HepG2 (cell line): ENCODE measurements at regions not wholly inside any gene's neighbourhood (a gene's known extent, or its start where the extent isn't known, plus 50 kb on each side); places are given as distances from the start of the nearest gene placed in this dataset.

ENCODE experiments used
- ATAC-seq: fragments of 200-7000 bp; cut with Tn5 transposase; 3 replicates; pipeline ENCODE4 v1.9.1; 2020; ENCODE audit warnings: mild to moderate bottlenecking, moderate library complexity
- BruUV-seq: library from RNA; stranded (reverse); fragments of 400-500 nt; replicated peaks from 2 replicates; lab custom pipeline; 2021; lab: Mats Ljungman, UMichigan
- CTCF ChIA-PET: fragments of 300-600 bp; formaldehyde crosslinking; extraction: SDS; loops from one replicate; lab custom pipeline; 2021; ENCODE audit warnings: low total read pairs, inconsistent platforms, low intra/inter-chr PET ratio; lab: Yijun Ruan, JAX
- POLR2A ChIA-PET: fragments of 350-600 bp; sonication (Branson Sonifier 250); formaldehyde crosslinking; loops from one replicate; lab custom pipeline; 2020; ENCODE audit warnings: antibody characterized with exemption, inconsistent platforms; lab: Yijun Ruan, JAX
- DNase-seq: peaks from one replicate; pipeline ENCODE4 v3.0.0-alpha.2; 2015; ENCODE audit warnings: low spot score
- FAIRE-seq: peaks from 3 replicates; lab custom pipeline; 2011; peaks lifted over from hg19 to GRCh38; lab: Jason Lieb, UNC
- H2AFZ ChIP-seq: one replicate; pipeline ENCODE4 v1.6.1; 2011; ENCODE audit warnings: low read length, inconsistent platforms
- H3K27ac ChIP-seq: fragments of 300-600 bp; 3 replicates; pipeline ENCODE4 v1.8.0; 2011; ENCODE audit warnings: mixed run types, mild to moderate bottlenecking, mixed read lengths, low read length, inconsistent platforms; ENCODE audit not compliant: insufficient read depth; ENCODE audit errors: extremely low read length
- H3K27me3 ChIP-seq, 2 experiments: fragments of 200-600 bp in 1 of 2; 2 replicates in 1 of 2; 3 replicates in 1 of 2; pipeline versions ENCODE4 v1.6.0 to v1.8.0; 2011; ENCODE audit warnings: low read length in 2 of 2, mild to moderate bottlenecking in 2 of 2, moderate library complexity in 2 of 2, inconsistent platforms in 1 of 2; ENCODE audit not compliant: insufficient read depth in 2 of 2, control insufficient read depth in 1 of 2
- H3K36me3 ChIP-seq, 2 experiments: fragments of 200-600 bp in 1 of 2; replicated peaks in 1 of 2; 2 replicates in 1 of 2; 3 replicates in 1 of 2; pipeline versions ENCODE4 v1.5.1 to v1.8.0; 2011; ENCODE audit warnings: low read length in 2 of 2, inconsistent platforms in 1 of 2; ENCODE audit not compliant: insufficient read depth in 2 of 2, control insufficient read depth in 1 of 2
- H3K4me1 ChIP-seq: 2 replicates; pipeline ENCODE4 v1.5.1; 2012; ENCODE audit warnings: low read length, inconsistent platforms; ENCODE audit not compliant: insufficient read depth
- H3K4me2 ChIP-seq: 2 replicates; pipeline ENCODE4 v1.6.0; 2011; ENCODE audit warnings: low read depth, low read length, inconsistent platforms
- H3K4me3 ChIP-seq, 3 experiments: fragments of 200-600 bp in 1 of 3; sonication (generic), shearing (Covaris generic) in 1 of 3; replicated peaks in 1 of 3; 2 replicates each; pipeline ENCODE4 v1.5.1; 2011 to 2016; ENCODE audit warnings: low read length in 3 of 3, inconsistent platforms in 2 of 3, low read depth in 2 of 3, mild to moderate bottlenecking in 2 of 3, control low read depth in 1 of 3, mixed read lengths in 1 of 3; ENCODE audit not compliant: insufficient read depth in 1 of 3
- H3K79me2 ChIP-seq: one replicate; pipeline ENCODE4 v1.6.1; 2011; ENCODE audit warnings: low read length, inconsistent platforms; ENCODE audit not compliant: insufficient read depth
- H3K9ac ChIP-seq: 2 replicates; pipeline ENCODE4 v1.6.0; 2011; ENCODE audit warnings: mild to moderate bottlenecking, low read depth, low read length, inconsistent platforms; ENCODE audit not compliant: insufficient read depth
- H3K9me3 ChIP-seq: 2 replicates; pipeline ENCODE4 v1.5.1; 2012; ENCODE audit warnings: mild to moderate bottlenecking, low read length
- H4K20me1 ChIP-seq: 2 replicates; pipeline ENCODE4 v1.6.0; 2011; ENCODE audit warnings: inconsistent platforms, mild to moderate bottlenecking, low read length, moderate library complexity; ENCODE audit not compliant: insufficient read depth
- BCL3 ChIP-seq: sonication (generic); formaldehyde crosslinking; IDR thresholded peaks from 2 replicates; pipeline ENCODE4 v1.5.1; 2020; ENCODE audit warnings: mild to moderate bottlenecking, missing genetic modification reagents, moderate library complexity
- CC2D1A ChIP-seq: sonication (generic); formaldehyde crosslinking; IDR thresholded peaks from 2 replicates; pipeline ENCODE4 v1.8.1; 2023; ENCODE audit warnings: mild to moderate bottlenecking, missing genetic modification reagents
- CEBPG ChIP-seq: IDR thresholded peaks from 2 replicates; pipeline ENCODE4 v1.6.1; 2016
- CSRNP2 ChIP-seq: sonication (generic); formaldehyde crosslinking; conservative IDR thresholded peaks from 2 replicates; pipeline ENCODE4 v1.8.0; 2022; ENCODE audit warnings: low read depth, missing genetic modification reagents
- IRF9 ChIP-seq: sonication (generic); formaldehyde crosslinking; IDR thresholded peaks from 2 replicates; pipeline ENCODE4 v1.8.0; 2022; ENCODE audit warnings: missing genetic modification reagents, mild to moderate bottlenecking, borderline replicate concordance
- MAFK ChIP-seq, 2 experiments: IDR thresholded peaks in 1 of 2; conservative IDR thresholded peaks in 1 of 2; 2 replicates each; pipeline ENCODE4 v1.6.1; 2011; ENCODE audit warnings: improper control_type of control experiment in 2 of 2, low read length in 2 of 2
- MIER2 ChIP-seq: IDR thresholded peaks from 2 replicates; pipeline ENCODE4 v1.6.1; 2016; ENCODE audit warnings: missing biosample characterization, missing genetic modification reagents
- NFRKB ChIP-seq: fragments of 450-650 bp; IDR thresholded peaks from 2 replicates; pipeline ENCODE4 v1.6.1; 2017
- ZFP82 ChIP-seq: sonication (generic); formaldehyde crosslinking; IDR thresholded peaks from 2 replicates; pipeline ENCODE4 v1.5.1; 2020; ENCODE audit warnings: mild to moderate bottlenecking, missing genetic modification reagents, borderline replicate concordance
- ZNF768 ChIP-seq: sonication (generic); formaldehyde crosslinking; IDR thresholded peaks from 2 replicates; pipeline ENCODE4 v1.4.0; 2020; ENCODE audit warnings: missing genetic modification reagents
- WGBS: methylation state at CpG from one replicate; pipeline ENCODE4 v1.1.6; 2017; ENCODE audit warnings: low lambda C conversion rate; 5-methylcytosine and 5-hydroxymethylcytosine counted together
- in situ Hi-C: cut with HindIII; loops from 2 replicates; pipeline ENCODE4 v1.10.0; 2017; ENCODE audit warnings: low pct_unique_long_range_greater_than_20kb; ENCODE audit not compliant: extremely low pct_ligation_motif_present
- intact Hi-C: fragments of 100-400 bp; cut with micrococcal nuclease; formaldehyde crosslinking; loops from one replicate; pipeline ENCODE4 v1.10.0; 2022; ENCODE audit not compliant: unreplicated experiment
- TF ChIP-seq, protein P1 (sequence below): IDR thresholded peaks from 2 replicates; pipeline ENCODE4 v1.6.1; 2018; ENCODE audit warnings: missing genetic modification reagents, mild to moderate bottlenecking, missing compliant biosample characterization

GRCh38 chr9:26325444-26325829, 567.2 kb downstream of the CAAP1 start:
- H3K27me3 ChIP-seq: no peaks in the 10 kb centered on the region
- H3K36me3 ChIP-seq: no peaks in the 10 kb centered on the region
- BruUV-seq: no TSS peak
- no peak overlapping the region for H3K27ac ChIP-seq
- CTCF ChIA-PET: no interaction called here
- POLR2A ChIA-PET: no interaction called here
- in situ Hi-C loops: loop anchor here (25.0 kb wide), 1 partner anchor 363 kb away; no protein-coding TSS in a partner anchor
- no peak overlapping the region for H2AFZ ChIP-seq
- no peak for DNase-seq
- no peak overlapping the region for H3K4me2 ChIP-seq
- FAIRE-seq: no peak
- H3K9me3 ChIP-seq: no peaks in the 10 kb centered on the region
- H3K79me2 ChIP-seq: no peaks in the 10 kb centered on the region
- H3K4me3 ChIP-seq: no peak overlapping the region
- TF ChIP-seq MAFK (conservative IDR thresholded peaks at IDR 0.05 in 1 of 2, IDR thresholded peaks at IDR 0.05 in 1 of 2; ENCODE audit: low read length in 2 of 2) (peak in 1 of 2 experiments; percentile 12; a peak in 2 of 4 replicates), MIER2 (CRISPR knock-in tag) (no peak)
- TF ChIP-seq, all 625 proteins: peak for 1
- H4K20me1 ChIP-seq: no peaks in the 10 kb centered on the region
- no peaks in the 10 kb centered on the region for H3K4me1 ChIP-seq
- ATAC-seq: no peak
- no peak overlapping the region for H3K9ac ChIP-seq
- intact Hi-C loops: loop anchor here (10.0 kb wide), 1 partner anchor 289 kb away; no protein-coding TSS in a partner anchor

- no peaks in the 10 kb centered on the region for H3K36me3 ChIP-seq
- under 1% methylated on average over 10 of the region's 10 CpGs for WGBS
- TF ChIP-seq CEBPG (CRISPR knock-in tag) (no peak), IRF9 (no peak), CC2D1A (CRISPR knock-in tag) (no peak), ZNF768 (CRISPR knock-in tag) (no peak), BCL3 (CRISPR knock-in tag) (no peak), CSRNP2 (no peak), NFRKB (no peak), ZFP82 (CRISPR knock-in tag) (no peak)
- TF ChIP-seq, protein P1, sequence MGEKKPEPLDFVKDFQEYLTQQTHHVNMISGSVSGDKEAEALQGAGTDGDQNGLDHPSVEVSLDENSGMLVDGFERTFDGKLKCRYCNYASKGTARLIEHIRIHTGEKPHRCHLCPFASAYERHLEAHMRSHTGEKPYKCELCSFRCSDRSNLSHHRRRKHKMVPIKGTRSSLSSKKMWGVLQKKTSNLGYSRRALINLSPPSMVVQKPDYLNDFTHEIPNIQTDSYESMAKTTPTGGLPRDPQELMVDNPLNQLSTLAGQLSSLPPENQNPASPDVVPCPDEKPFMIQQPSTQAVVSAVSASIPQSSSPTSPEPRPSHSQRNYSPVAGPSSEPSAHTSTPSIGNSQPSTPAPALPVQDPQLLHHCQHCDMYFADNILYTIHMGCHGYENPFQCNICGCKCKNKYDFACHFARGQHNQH (CRISPR knock-in tag): no peak
- no peak for FAIRE-seq
- in situ Hi-C loops (loop anchor here (25.0 kb wide), 1 partner anchor 363 kb away; no protein-coding TSS in a partner anchor), intact Hi-C loops (loop anchor here (10.0 kb wide), 1 partner anchor 290 kb away; no protein-coding TSS in a partner anchor)
- H2AFZ ChIP-seq: no peak overlapping the region
- H3K4me3 ChIP-seq: no peak overlapping the region
- no peaks in the 10 kb centered on the region for H4K20me1 ChIP-seq
- H3K9ac ChIP-seq: no peak overlapping the region
- no peak overlapping the region for H3K27ac ChIP-seq
- H3K4me2 ChIP-seq: no peak overlapping the region
- H3K9me3 ChIP-seq: no peaks in the 10 kb centered on the region
- no peaks in the 10 kb centered on the region for H3K79me2 ChIP-seq
- ChIA-PET POLR2A (no interaction called here), CTCF (no interaction called here)
- no peaks in the 10 kb centered on the region for H3K4me1 ChIP-seq
- no peaks in the 10 kb centered on the region for H3K27me3 ChIP-seq
- no peak for ATAC-seq
- no TSS peak for BruUV-seq
- no peak for DNase-seq
Measured at GRCh38 chr9:26324786-26325443, 567.7 kb downstream of the CAAP1 start.
